SW480 (cell line): ENCODE measurements at regions not wholly inside any gene's neighbourhood (a gene's known extent, or its start where the extent isn't known, plus 50 kb on each side); places are given as distances from the start of the nearest gene placed in this dataset.

ENCODE experiments used
- DNase-seq: peaks from one replicate; pipeline ENCODE4 v3.0.0-alpha.2; 2016; ENCODE audit warnings: low spot score

- DNase-seq, result no peak
These were observed 69.5 kb upstream of the SSX2IP start for GRCh38 chr1:84759756-84760155.

GRCh38 chr1:84758968-84759491 is 68.8 kb upstream of the SSX2IP start:
- peak; percentile 36 for DNase-seq

GRCh38 chr1:84758476-84758875 is 68.2 kb upstream of the SSX2IP start:
- no peak for DNase-seq

- no peak for DNase-seq
These were observed 67.0 kb upstream of the SSX2IP start for GRCh38 chr1:84757301-84757700.

- no peak for DNase-seq
These were observed 66.3 kb upstream of the SSX2IP start for GRCh38 chr1:84756455-84757082.

- no peak for DNase-seq
These were observed 65.7 kb upstream of the SSX2IP start for GRCh38 chr1:84756001-84756400.

GRCh38 chr1:84755216-84755615 is 65.0 kb upstream of the SSX2IP start:
- DNase-seq, result no peak

- no peak for DNase-seq
These were observed 64.1 kb upstream of the SSX2IP start for GRCh38 chr1:84754386-84754703.

- DNase-seq, result peak; percentile 62
These were observed 63.5 kb upstream of the SSX2IP start for GRCh38 chr1:84753516-84754385.

- DNase-seq, result no peak
These were observed 60.0 kb upstream of the SSX2IP start for GRCh38 chr1:84750110-84750730.

GRCh38 chr1:84749427-84749826 is 59.2 kb upstream of the SSX2IP start:
- DNase-seq, result no peak

GRCh38 chr1:84748364-84748763 is 58.1 kb upstream of the SSX2IP start:
- DNase-seq, result no peak

GRCh38 chr1:84745857-84746256 is 55.6 kb upstream of the SSX2IP start:
- no peak for DNase-seq

- no peak for DNase-seq
These were observed 53.6 kb upstream of the SSX2IP start for GRCh38 chr1:84743896-84744295.

- no peak for DNase-seq
These were observed 52.4 kb upstream of the SSX2IP start for GRCh38 chr1:84742653-84743052.

- no peak for DNase-seq
These were observed 49.9 kb upstream of the SSX2IP start for GRCh38 chr1:84740050-84740714.
